Testis (tissue), 2 donors: ENCODE measurements at regions not wholly inside any gene's neighbourhood (a gene's known extent, or its start where the extent isn't known, plus 50 kb on each side); places are given as distances from the start of the nearest gene placed in this dataset.

Source experiments
- DNase-seq: peaks from one replicate; pipeline ENCODE4 v3.0.0-alpha.2; 2019
- H3K27ac ChIP-seq, 2 donors: fragments of 200-600 bp; sonication (generic); one replicate each; pipeline ENCODE4 v1.5.1; 2019
- H3K27me3 ChIP-seq: fragments of 200-600 bp; sonication (generic); one replicate; pipeline ENCODE4 v1.5.1; 2019
- H3K36me3 ChIP-seq: fragments of 200-600 bp; sonication (generic); one replicate; pipeline ENCODE4 v1.5.1; 2017; ENCODE audit warnings: low read depth; ENCODE audit errors: missing control alignments
- H3K4me1 ChIP-seq: fragments of 200-600 bp; sonication (generic); one replicate; pipeline ENCODE4 v1.5.1; 2019
- H3K4me3 ChIP-seq, 2 donors: fragments of 200-600 bp; sonication (generic); one replicate each; pipeline ENCODE4 v1.5.1; 2017 to 2019
- H3K9me3 ChIP-seq: fragments of 200-600 bp; sonication (generic); one replicate; pipeline ENCODE4 v1.5.1; 2017
- CTCF ChIP-seq, 3 experiments: fragments of 450-650 bp in 2 of 3; fragments of 200-600 bp in 1 of 3; sonication (generic) in 1 of 3; IDR thresholded peaks; one replicate each; pipeline ENCODE4 v1.5.1; 2016 to 2019; ENCODE audit warnings: antibody characterized with exemption in 3 of 3, mild to moderate bottlenecking in 2 of 3, moderate library complexity in 1 of 3
- POLR2A ChIP-seq: fragments of 450-650 bp; IDR thresholded peaks from one replicate; pipeline ENCODE4 v1.6.1; 2017; ENCODE audit warnings: antibody characterized with exemption, mild to moderate bottlenecking, moderate library complexity
- WGBS, 2 donors: methylation state at CpG; one replicate each; pipeline ENCODE4 v1.1.5; 2018; 5-methylcytosine and 5-hydroxymethylcytosine counted together
- intact Hi-C: fragments of 100-400 bp; cut with DNase I; formaldehyde crosslinking; loops from one replicate; pipeline ENCODE4 v1.15.1; 2023; ENCODE audit warnings: low total_unique reads

DNA sequence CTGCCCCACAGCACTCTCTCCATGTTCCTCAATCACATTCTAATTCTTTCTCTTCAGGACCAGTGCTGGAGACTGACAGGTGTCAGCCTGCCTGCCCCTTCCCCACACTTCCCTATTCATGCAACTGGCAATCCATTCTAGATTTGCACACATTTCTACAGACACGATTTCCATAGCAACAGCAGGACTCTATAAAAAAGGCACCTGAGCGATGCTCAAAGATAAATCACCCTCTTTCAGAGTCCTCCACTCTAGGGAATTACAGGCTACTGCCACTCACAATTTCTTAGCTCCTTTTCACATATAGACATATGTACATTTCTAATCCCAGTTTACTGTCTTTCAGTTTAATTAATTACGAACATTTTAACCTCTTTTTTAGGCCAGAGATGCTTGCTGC lies 118.1 kb upstream of the ANKRD1 start:
- no peaks in the 10 kb centered on the region for H3K36me3 ChIP-seq
- no peak overlapping the region for H3K4me3 ChIP-seq
- intact Hi-C loops, result no loop called here
- no peaks in the 10 kb centered on the region for H3K4me1 ChIP-seq
- TF ChIP-seq CTCF (IDR thresholded peaks at IDR 0.05) (no peak), POLR2A (no peak)
- no peaks in the 10 kb centered on the region for H3K27me3 ChIP-seq
- no peak for DNase-seq
- no peak overlapping the region for H3K27ac ChIP-seq
- WGBS, 2 donors, result 61 to 79% methylated on average over 3 of the region's 3 CpGs
- H3K9me3 ChIP-seq, result no peaks in the 10 kb centered on the region

DNA sequence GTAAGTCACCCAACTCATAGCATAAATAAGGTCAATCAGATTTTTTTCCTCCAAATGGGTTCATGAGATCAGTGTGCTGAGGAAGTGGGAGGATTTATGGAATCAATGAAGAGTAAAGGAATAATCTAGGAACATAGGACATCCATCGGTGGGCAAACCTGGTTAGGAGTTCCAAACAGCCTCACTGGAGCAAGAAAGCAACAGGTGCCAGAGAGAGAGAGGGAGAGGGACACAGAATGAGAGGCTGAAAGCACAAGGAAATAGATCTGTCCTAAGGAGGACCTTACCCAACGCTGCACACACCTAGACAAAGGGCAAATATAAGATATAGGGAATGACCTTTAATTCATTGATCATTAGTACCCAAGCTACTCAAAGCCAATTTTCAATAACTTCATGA lies 119.5 kb upstream of the ANKRD1 start:
- no peak for DNase-seq
- TF ChIP-seq CTCF (IDR thresholded peaks at IDR 0.05) (no peak), POLR2A (no peak)
- Histone ChIP-seq H3K36me3 (no peaks in the 10 kb centered on the region), H3K27ac (no peak overlapping the region), H3K4me3 (no peak overlapping the region), H3K4me1 (no peaks in the 10 kb centered on the region), H3K9me3 (no peaks in the 10 kb centered on the region), H3K27me3 (no peaks in the 10 kb centered on the region)
- intact Hi-C loops, result no loop called here
- 95% methylated on average over 2 of the region's 2 CpGs for WGBS, 2 donors

- Histone ChIP-seq H3K4me1 (no peaks in the 10 kb centered on the region), H3K36me3 (no peaks in the 10 kb centered on the region), H3K27ac (no peak overlapping the region), H3K27me3 (no peaks in the 10 kb centered on the region), H3K4me3 (no peak overlapping the region), H3K9me3 (no peaks in the 10 kb centered on the region)
- DNase-seq, result no peak
- WGBS, 2 donors, result 82 to 83% methylated on average over 3 of the region's 3 CpGs
- intact Hi-C loops, result no loop called here
- TF ChIP-seq POLR2A, result no peak
- no peak for TF ChIP-seq CTCF (IDR thresholded peaks at IDR 0.05)
These were observed 121.2 kb upstream of the ANKRD1 start for GRCh38 chr10:91042069-91042468.

DNA sequence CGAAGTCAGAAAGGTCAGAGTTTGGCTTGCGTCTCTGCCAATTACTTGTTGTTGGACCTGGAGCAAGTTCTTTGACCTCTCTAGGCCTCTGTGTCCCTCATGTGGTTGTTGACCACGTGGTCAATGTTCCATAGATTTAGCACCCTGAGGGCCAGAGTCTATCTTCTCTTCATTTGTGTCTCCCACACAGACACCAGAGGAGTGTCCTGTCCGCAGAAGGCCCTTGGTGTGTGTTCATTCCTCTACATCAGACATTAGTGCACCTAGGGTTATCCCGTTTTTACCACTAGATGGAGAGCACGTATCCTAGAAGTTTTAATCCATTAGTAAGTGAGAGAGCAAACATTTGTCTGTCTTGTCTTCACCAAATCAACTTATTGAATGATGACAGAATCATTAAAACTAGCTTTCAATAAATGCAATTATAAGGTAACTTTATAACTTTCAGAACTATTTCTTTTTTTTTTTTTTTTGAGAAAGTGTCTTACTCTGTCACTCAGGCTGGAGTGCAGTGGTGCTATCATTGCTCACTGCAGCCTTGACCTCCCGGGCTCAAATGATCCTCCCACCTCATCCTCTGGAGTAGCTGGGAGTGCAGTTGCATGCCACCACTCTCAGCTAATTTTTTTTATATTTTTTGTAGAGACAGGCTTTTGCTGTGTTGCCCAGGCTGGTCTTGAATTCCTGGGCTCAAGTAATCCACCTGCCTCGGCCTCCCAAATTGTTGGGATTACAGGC lies 122.5 kb upstream of the ANKRD1 start:
- intact Hi-C loops, result no loop called here
- Histone ChIP-seq H3K36me3 (no peaks in the 10 kb centered on the region), H3K4me1 (no peaks in the 10 kb centered on the region), H3K9me3 (no peaks in the 10 kb centered on the region), H3K4me3 (no peak overlapping the region), H3K27me3 (no peaks in the 10 kb centered on the region), H3K27ac (no peak overlapping the region)
- TF ChIP-seq CTCF (IDR thresholded peaks at IDR 0.05) (peak in 2 of 3 experiments; percentile 25 to 43), POLR2A (no peak)
- peak; percentile 15 for DNase-seq
- 58 to 60% methylated on average over 8 of the region's 8 CpGs for WGBS, 2 donors

GRCh38 chr10:91046869-91047268 lies 126.0 kb upstream of the ANKRD1 start:
- H3K4me3 ChIP-seq, result no peak overlapping the region
- H3K4me1 ChIP-seq, result peaks cover 11% of the 10 kb centered on the region
- H3K27ac ChIP-seq, result no peak overlapping the region
- intact Hi-C loops, result no loop called here
- no peak for DNase-seq
- WGBS, 2 donors, result 32 to 53% methylated on average over 3 of the region's 3 CpGs
- no peaks in the 10 kb centered on the region for H3K36me3 ChIP-seq
- no peaks in the 10 kb centered on the region for H3K27me3 ChIP-seq
- TF ChIP-seq CTCF (IDR thresholded peaks at IDR 0.05) (no peak), POLR2A (no peak)
- H3K9me3 ChIP-seq, result no peaks in the 10 kb centered on the region
